Epithelial cell of esophagus (primary cell): ENCODE measurements at regions not wholly inside any gene's neighbourhood (a gene's known extent, or its start where the extent isn't known, plus 50 kb on each side); places are given as distances from the start of the nearest gene placed in this dataset.

ENCODE experiments used
- DNase-seq: peaks from one replicate; pipeline ENCODE4 v3.0.0; 2010; ENCODE audit warnings: low read depth
- H3K4me3 ChIP-seq: 2 replicates; pipeline ENCODE4 v1.5.1; 2011; ENCODE audit warnings: mild to moderate bottlenecking, low read length, control low read depth
- CTCF ChIP-seq: IDR thresholded peaks from 2 replicates; pipeline ENCODE4 v1.5.1; 2011; ENCODE audit warnings: low read depth, mild to moderate bottlenecking, low read length, control low read depth, inconsistent platforms; ENCODE audit not compliant: insufficient read depth; ENCODE audit errors: missing control alignments

GRCh38 chr21:36576441-36576840 lies 96.5 kb upstream of the CLDN14 start:
- DNase-seq: no peak
- no peak for TF ChIP-seq CTCF
- no peak overlapping the region for H3K4me3 ChIP-seq

- no peak for DNase-seq
- no peak for TF ChIP-seq CTCF
Measured at GRCh38 chr21:36579898-36580297, 100.0 kb upstream of the CLDN14 start.

GRCh38 chr21:36582271-36582670 lies 102.3 kb upstream of the CLDN14 start:
- no peak overlapping the region for H3K4me3 ChIP-seq
- no peak for DNase-seq
- TF ChIP-seq CTCF: no peak

More at GRCh38 chr21:36579898-36580297, 100.0 kb upstream of the CLDN14 start:
- no peak overlapping the region for H3K4me3 ChIP-seq

- DNase-seq: no peak
- no peak overlapping the region for H3K4me3 ChIP-seq
- no peak for TF ChIP-seq CTCF
Measured at GRCh38 chr21:36583591-36583990, 103.7 kb upstream of the CLDN14 start.

GRCh38 chr21:36584980-36585940 lies 105.3 kb upstream of the CLDN14 start:
- TF ChIP-seq CTCF: no peak
- peak; percentile 8 for DNase-seq
- no peak overlapping the region for H3K4me3 ChIP-seq

GRCh38 chr21:36587388-36587787 lies 107.5 kb upstream of the CLDN14 start:
- no peak for TF ChIP-seq CTCF
- no peak overlapping the region for H3K4me3 ChIP-seq

More at GRCh38 chr21:36587388-36587787, 107.5 kb upstream of the CLDN14 start:
- peak; percentile 87 for DNase-seq
